Activated CD4-positive, alpha-beta memory T cell treated with anti-CD3 and anti-CD28 coated beads for 36 hours (primary cell): ENCODE measurements at regions not wholly inside any gene's neighbourhood (a gene's known extent, or its start where the extent isn't known, plus 50 kb on each side); places are given as distances from the start of the nearest gene placed in this dataset.
"Not testable (repeated sequence)": the region's sequence is repeated elsewhere in the genome, so short reads cannot be mapped to it uniquely, and the experiment has no call there.

Experiments
- CTCF ChIA-PET: fragments of 350-600 bp; sonication (Branson Sonifier 250); formaldehyde crosslinking; loops from one replicate; lab custom pipeline; 2021; ENCODE audit warnings: antibody characterized with exemption, inconsistent platforms; lab: Charles Lee
- POLR2A ChIA-PET: fragments of 350-600 bp; sonication (Branson Sonifier 250); formaldehyde crosslinking; loops from one replicate; lab custom pipeline; 2021; ENCODE audit warnings: antibody characterized with exemption; lab: Charles Lee
- DNase-seq: peaks from one replicate; pipeline ENCODE4 v3.0.0-alpha.2; 2020
- H3K27ac Mint-ChIP-seq: one replicate; pipeline ENCODE4 v1.8.0; 2021; ENCODE audit warnings: mixed read lengths
- H3K27me3 Mint-ChIP-seq: one replicate; pipeline ENCODE4 v1.8.0; 2021; ENCODE audit warnings: mixed read lengths
- H3K36me3 Mint-ChIP-seq: one replicate; pipeline ENCODE4 v1.8.0; 2021; ENCODE audit warnings: mixed read lengths
- H3K4me1 Mint-ChIP-seq: one replicate; pipeline ENCODE4 v1.8.0; 2021; ENCODE audit warnings: low read depth, mixed read lengths
- H3K4me3 Mint-ChIP-seq: one replicate; pipeline ENCODE4 v1.8.0; 2021; ENCODE audit warnings: mild to moderate bottlenecking, mixed read lengths
- H3K9me3 Mint-ChIP-seq: one replicate; pipeline ENCODE4 v1.8.0; 2021; ENCODE audit warnings: mixed read lengths
- intact Hi-C: fragments of 100-400 bp; cut with micrococcal nuclease; formaldehyde crosslinking; loops from one replicate; pipeline ENCODE4 v1.15.1; 2023

- H3K27ac Mint-ChIP-seq, CTCF ChIA-PET, intact Hi-C loops, H3K9me3 Mint-ChIP-seq, DNase-seq, POLR2A ChIA-PET, H3K27me3 Mint-ChIP-seq, H3K36me3 Mint-ChIP-seq, H3K4me3 Mint-ChIP-seq, H3K4me1 Mint-ChIP-seq: not testable (repeated sequence)
These were observed 274.0 kb downstream of the FAM43A start for GRCh38 chr3:194959666-194960065.

- H3K9me3 Mint-ChIP-seq = no peaks in the 10 kb centered on the region
These were observed 274.9 kb downstream of the FAM43A start for GRCh38 chr3:194960446-194961032.

GRCh38 chr3:194961149-194961548 lies 275.5 kb downstream of the FAM43A start:
- CTCF ChIA-PET = no interaction called here
- no peaks in the 10 kb centered on the region for H3K9me3 Mint-ChIP-seq

More at GRCh38 chr3:194960446-194961032, 274.9 kb downstream of the FAM43A start:
- ChIA-PET CTCF (no interaction called here), POLR2A (no interaction called here)
- Mint-ChIP-seq H3K36me3 (no peaks in the 10 kb centered on the region), H3K4me1 (no peaks in the 10 kb centered on the region), H3K27ac (no peak overlapping the region), H3K27me3 (no peaks in the 10 kb centered on the region), H3K4me3 (no peak overlapping the region)
- intact Hi-C loops = no loop called here
- no peak for DNase-seq

GRCh38 chr3:194961571-194961970 lies 275.9 kb downstream of the FAM43A start:
- Mint-ChIP-seq H3K4me1 (no peaks in the 10 kb centered on the region), H3K9me3 (no peaks in the 10 kb centered on the region), H3K27me3 (no peaks in the 10 kb centered on the region), H3K4me3 (no peak overlapping the region), H3K27ac (no peak overlapping the region), H3K36me3 (no peaks in the 10 kb centered on the region)
- intact Hi-C loops = no loop called here
- POLR2A ChIA-PET = no interaction called here
- CTCF ChIA-PET = no interaction called here
- DNase-seq = no peak

More at GRCh38 chr3:194961149-194961548, 275.5 kb downstream of the FAM43A start:
- POLR2A ChIA-PET = no interaction called here
- Mint-ChIP-seq H3K4me1 (no peaks in the 10 kb centered on the region), H3K27me3 (no peaks in the 10 kb centered on the region), H3K27ac (no peak overlapping the region), H3K36me3 (no peaks in the 10 kb centered on the region), H3K4me3 (no peak overlapping the region)
- no peak for DNase-seq
- intact Hi-C loops = no loop called here

GRCh38 chr3:194962056-194962455 lies 276.4 kb downstream of the FAM43A start:
- POLR2A ChIA-PET = no interaction called here

GRCh38 chr3:194964809-194965208 lies 279.1 kb downstream of the FAM43A start:
- Mint-ChIP-seq H3K4me1 (no peaks in the 10 kb centered on the region), H3K27ac (no peak overlapping the region), H3K36me3 (no peaks in the 10 kb centered on the region), H3K4me3 (no peak overlapping the region), H3K9me3 (no peaks in the 10 kb centered on the region), H3K27me3 (peaks cover 5% of the 10 kb centered on the region)
- ChIA-PET CTCF (no interaction called here), POLR2A (no interaction called here)
- DNase-seq = no peak
- intact Hi-C loops = no loop called here

More at GRCh38 chr3:194962056-194962455, 276.4 kb downstream of the FAM43A start:
- intact Hi-C loops = no loop called here
- CTCF ChIA-PET = no interaction called here
- no peaks in the 10 kb centered on the region for H3K36me3 Mint-ChIP-seq
- H3K27ac Mint-ChIP-seq = no peak overlapping the region
- H3K27me3 Mint-ChIP-seq = no peaks in the 10 kb centered on the region
- H3K4me3 Mint-ChIP-seq = no peak overlapping the region
- no peaks in the 10 kb centered on the region for H3K4me1 Mint-ChIP-seq
- no peak for DNase-seq
- no peaks in the 10 kb centered on the region for H3K9me3 Mint-ChIP-seq

GRCh38 chr3:194967151-194968117 lies 281.8 kb downstream of the FAM43A start:
- Mint-ChIP-seq H3K4me1 (no peaks in the 10 kb centered on the region), H3K9me3 (peaks cover 4% of the 10 kb centered on the region), H3K27ac (no peak overlapping the region), H3K36me3 (no peaks in the 10 kb centered on the region), H3K27me3 (peaks cover 11% of the 10 kb centered on the region), H3K4me3 (no peak overlapping the region)
- ChIA-PET POLR2A (no interaction called here), CTCF (no interaction called here)
- no peak for DNase-seq
- intact Hi-C loops = no loop called here

GRCh38 chr3:194970066-194970465 lies 284.4 kb downstream of the FAM43A start:
- ChIA-PET CTCF (no interaction called here), POLR2A (no interaction called here)
- H3K36me3 Mint-ChIP-seq = no peaks in the 10 kb centered on the region
- H3K27ac Mint-ChIP-seq = no peak overlapping the region
- no peak for DNase-seq
- H3K4me1 Mint-ChIP-seq = no peaks in the 10 kb centered on the region
- no peak overlapping the region for H3K4me3 Mint-ChIP-seq
- intact Hi-C loops = no loop called here
- peaks cover 4% of the 10 kb centered on the region for H3K9me3 Mint-ChIP-seq
- peaks cover 11% of the 10 kb centered on the region for H3K27me3 Mint-ChIP-seq

- CTCF ChIA-PET = no interaction called here
- DNase-seq = no peak
- intact Hi-C loops = no loop called here
- H3K9me3 Mint-ChIP-seq = peaks cover 4% of the 10 kb centered on the region
- no peaks in the 10 kb centered on the region for H3K4me1 Mint-ChIP-seq
- H3K27me3 Mint-ChIP-seq = peaks cover 11% of the 10 kb centered on the region
- POLR2A ChIA-PET = no interaction called here
- no peaks in the 10 kb centered on the region for H3K36me3 Mint-ChIP-seq
- no peak overlapping the region for H3K4me3 Mint-ChIP-seq
- no peak overlapping the region for H3K27ac Mint-ChIP-seq
These were observed 285.3 kb downstream of the FAM43A start for GRCh38 chr3:194971009-194971408.

- ChIA-PET POLR2A (no interaction called here), CTCF (no interaction called here)
- no peak overlapping the region for H3K4me3 Mint-ChIP-seq
- H3K27ac Mint-ChIP-seq = no peak overlapping the region
- intact Hi-C loops = no loop called here
- H3K9me3 Mint-ChIP-seq = peaks cover 4% of the 10 kb centered on the region
- H3K27me3 Mint-ChIP-seq = peaks cover 11% of the 10 kb centered on the region
- H3K36me3 Mint-ChIP-seq = no peaks in the 10 kb centered on the region
- DNase-seq = no peak
- no peaks in the 10 kb centered on the region for H3K4me1 Mint-ChIP-seq
These were observed 286.3 kb downstream of the FAM43A start for GRCh38 chr3:194971965-194972364.

- ChIA-PET CTCF (no interaction called here), POLR2A (no interaction called here)
- no peak overlapping the region for H3K4me3 Mint-ChIP-seq
- no peaks in the 10 kb centered on the region for H3K36me3 Mint-ChIP-seq
- no peak for DNase-seq
- H3K9me3 Mint-ChIP-seq = peaks cover 4% of the 10 kb centered on the region
- no peak overlapping the region for H3K27ac Mint-ChIP-seq
- peaks cover 9% of the 10 kb centered on the region for H3K27me3 Mint-ChIP-seq
- intact Hi-C loops = no loop called here
- H3K4me1 Mint-ChIP-seq = no peaks in the 10 kb centered on the region
These were observed 287.0 kb downstream of the FAM43A start for GRCh38 chr3:194972641-194973040.

- H3K27ac Mint-ChIP-seq = no peak overlapping the region
- ChIA-PET CTCF (no interaction called here), POLR2A (no interaction called here)
- H3K36me3 Mint-ChIP-seq = no peaks in the 10 kb centered on the region
- intact Hi-C loops = no loop called here
- peaks cover 11% of the 10 kb centered on the region for H3K27me3 Mint-ChIP-seq
- DNase-seq = no peak
- H3K9me3 Mint-ChIP-seq = peaks cover 4% of the 10 kb centered on the region
- H3K4me3 Mint-ChIP-seq = no peak overlapping the region
- H3K4me1 Mint-ChIP-seq = no peaks in the 10 kb centered on the region
These were observed 287.8 kb downstream of the FAM43A start for GRCh38 chr3:194973366-194974000.
